DOHH2 (cell line): ENCODE measurements at regions not wholly inside any gene's neighbourhood (a gene's known extent, or its start where the extent isn't known, plus 50 kb on each side); places are given as distances from the start of the nearest gene placed in this dataset.

Source experiments
- CTCF ChIP-seq: fragments of 200-600 bp; sonication (generic); IDR thresholded peaks from one replicate; pipeline ENCODE4 v1.5.1; 2014; ENCODE audit warnings: antibody characterized with exemption, mild to moderate bottlenecking, low read depth, low read length; ENCODE audit not compliant: poor library complexity, severe bottlenecking
- EZH2phosphoT487 ChIP-seq: fragments of 200-600 bp; sonication (generic); IDR thresholded peaks from 2 replicates; pipeline ENCODE4 v1.6.1; 2017; ENCODE audit warnings: borderline replicate concordance, mild to moderate bottlenecking, antibody characterized with exemption, low read length, moderate library complexity, mixed read lengths

GRCh38 chr12:47350062-47350408, 270.3 kb upstream of the AMIGO2 start:
- no peak for TF ChIP-seq CTCF
- TF ChIP-seq EZH2phosphoT487 = no peak
